Anterior cingulate cortex (tissue), 58 donors: ENCODE measurements at regions not wholly inside any gene's neighbourhood (a gene's known extent, or its start where the extent isn't known, plus 50 kb on each side); places are given as distances from the start of the nearest gene placed in this dataset.

Source experiments
- DNase-seq, 58 donors: peaks; one replicate each; lab custom pipeline; 2025; lab: John Stamatoyannopoulos, UW

GRCh38 chr7:114130866-114131265, 212.1 kb upstream of the PPP1R3A start:
- DNase-seq: no peak

DNA sequence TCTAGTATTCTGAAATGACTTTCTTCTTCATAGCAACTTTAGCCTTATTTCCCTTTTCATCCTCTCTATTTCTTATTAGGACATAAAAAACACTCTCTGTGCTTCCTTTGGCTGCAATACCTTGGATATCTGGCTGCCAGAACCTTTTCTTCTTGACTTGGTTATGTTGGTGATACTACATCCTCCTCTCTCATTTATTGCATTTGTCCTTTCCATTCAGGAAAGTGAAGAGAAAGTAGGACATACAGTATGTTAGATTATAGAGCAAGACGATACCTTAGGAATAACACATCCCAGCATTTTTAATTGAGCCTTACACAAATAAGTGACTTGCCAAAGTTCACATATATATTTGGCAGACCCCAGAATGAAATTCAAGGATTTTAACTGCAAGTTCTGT, 210.1 kb upstream of the PPP1R3A start:
- DNase-seq: no peak

DNA sequence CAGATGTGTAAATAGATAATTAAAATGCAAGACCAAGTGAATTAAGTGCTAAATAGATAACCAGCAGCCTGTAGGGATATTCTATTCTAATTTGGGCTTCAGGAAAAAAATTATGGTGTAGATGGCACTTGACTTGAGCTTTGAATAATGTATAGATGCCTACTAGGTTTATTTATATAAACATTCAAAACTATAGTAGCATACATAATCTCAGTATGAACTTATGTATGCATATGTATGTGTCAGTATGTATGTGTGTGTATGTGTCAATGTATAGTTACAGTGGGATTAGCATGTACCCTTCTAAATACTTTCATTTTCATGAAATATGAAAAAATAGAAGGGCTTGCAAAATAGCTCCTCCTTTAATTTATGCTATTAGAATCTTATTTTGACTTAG, 207.3 kb upstream of the PPP1R3A start:
- DNase-seq: no peak

DNA sequence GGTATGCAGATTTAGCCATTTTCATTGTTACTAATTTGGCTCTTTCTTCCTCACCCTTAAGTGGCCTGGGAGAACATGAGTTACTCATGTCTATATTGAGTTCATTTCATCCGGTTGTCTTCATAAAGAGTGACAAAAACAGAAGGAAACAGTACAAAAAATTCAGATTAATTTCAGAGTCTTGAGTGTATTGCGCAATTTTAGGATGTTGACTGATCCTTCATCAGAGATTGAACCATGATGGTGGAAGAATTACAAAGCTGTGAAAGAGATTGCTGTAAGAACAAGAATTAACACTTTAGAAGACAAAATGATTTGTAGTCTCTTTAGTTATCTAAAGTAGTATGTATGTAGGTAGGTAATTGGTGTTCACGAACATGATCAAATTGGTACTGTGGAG, 194.0 kb upstream of the PPP1R3A start:
- no peak for DNase-seq

DNA sequence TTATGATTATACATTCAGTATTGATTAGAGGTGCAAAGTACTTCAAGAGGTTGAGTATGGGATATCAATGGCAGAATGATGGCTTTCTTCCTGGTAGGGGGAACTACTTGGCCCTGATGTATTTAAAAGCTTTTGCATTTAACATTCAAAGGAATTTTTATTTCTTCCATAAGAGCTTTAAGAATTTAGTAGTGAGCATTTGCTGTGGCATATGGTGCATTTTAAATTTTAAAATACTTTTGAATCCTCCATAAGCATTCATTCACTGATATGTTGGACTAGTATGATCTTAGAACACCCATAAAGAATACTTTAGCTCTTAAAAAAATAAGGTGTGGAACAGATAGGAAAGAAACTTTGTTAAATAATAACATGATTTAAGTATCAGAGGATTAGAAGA, 191.9 kb upstream of the PPP1R3A start:
- no peak for DNase-seq

DNA sequence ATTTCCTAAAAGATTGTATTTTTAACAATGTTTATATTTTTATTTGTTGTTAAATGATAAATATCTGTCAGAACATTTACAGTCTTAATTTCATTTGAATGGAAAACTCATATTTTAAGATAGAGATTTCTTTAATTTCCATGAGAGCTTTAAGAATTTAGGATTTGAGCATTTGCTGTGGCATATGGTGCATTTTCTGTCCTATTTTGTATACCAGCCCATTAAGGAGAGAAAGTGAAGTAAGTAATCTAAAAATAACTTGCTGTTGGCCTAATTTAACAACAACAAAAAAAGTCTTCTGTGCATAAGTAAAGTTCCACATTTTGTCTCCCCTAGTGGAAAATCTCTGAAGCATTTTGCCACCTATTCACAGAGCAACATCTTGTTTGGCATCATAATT, 190.9 kb upstream of the PPP1R3A start:
- no peak for DNase-seq

DNA sequence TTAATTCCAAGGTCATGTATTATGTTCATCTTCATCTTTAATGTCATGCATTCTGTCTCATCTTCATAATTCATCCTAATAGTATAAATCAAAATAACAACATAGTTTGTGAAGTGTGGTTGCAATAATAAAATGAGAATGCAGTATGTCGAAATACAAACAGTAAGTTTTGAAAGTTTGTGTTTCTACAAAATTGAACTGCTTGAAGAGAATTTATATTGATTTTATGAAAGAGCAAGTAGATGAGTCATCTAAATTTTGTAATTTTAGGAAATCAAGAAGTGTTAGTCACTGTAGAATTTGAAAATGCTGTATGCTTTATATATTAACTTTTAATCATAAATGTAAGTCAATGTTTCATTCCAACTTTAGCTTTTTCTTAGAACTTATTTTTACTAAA, 190.5 kb upstream of the PPP1R3A start:
- DNase-seq: no peak

- DNase-seq: no peak
Measured at GRCh38 chr7:114108510-114108909, 189.7 kb upstream of the PPP1R3A start.

- no peak for DNase-seq
Measured at GRCh38 chr7:114107522-114107921, 188.7 kb upstream of the PPP1R3A start.

- DNase-seq: no peak
Measured at GRCh38 chr7:114104035-114104434, 185.2 kb upstream of the PPP1R3A start.

- DNase-seq: no peak
Measured at GRCh38 chr7:114102996-114103395, 184.2 kb upstream of the PPP1R3A start.

GRCh38 chr7:114102131-114102530, 183.3 kb upstream of the PPP1R3A start:
- no peak for DNase-seq

DNA sequence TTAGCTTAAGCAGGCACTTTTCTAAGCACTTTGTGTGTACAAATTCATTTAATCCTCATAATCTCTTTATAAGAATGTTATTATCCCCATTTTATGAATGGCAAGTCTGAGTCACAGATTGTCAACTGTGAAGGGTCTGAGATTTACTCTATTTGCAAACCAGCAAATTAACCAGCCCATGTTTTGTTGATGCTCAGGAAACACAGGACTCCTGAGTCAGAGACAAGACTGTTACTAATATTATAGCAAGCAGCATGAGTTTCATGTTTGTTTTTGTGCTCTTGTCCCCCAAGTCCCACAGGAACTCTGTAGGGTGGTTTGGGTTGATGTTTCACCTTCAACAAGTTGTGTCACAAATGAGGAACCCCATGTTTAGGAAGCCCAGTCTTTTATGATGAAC, 182.0 kb upstream of the PPP1R3A start:
- no peak for DNase-seq

DNA sequence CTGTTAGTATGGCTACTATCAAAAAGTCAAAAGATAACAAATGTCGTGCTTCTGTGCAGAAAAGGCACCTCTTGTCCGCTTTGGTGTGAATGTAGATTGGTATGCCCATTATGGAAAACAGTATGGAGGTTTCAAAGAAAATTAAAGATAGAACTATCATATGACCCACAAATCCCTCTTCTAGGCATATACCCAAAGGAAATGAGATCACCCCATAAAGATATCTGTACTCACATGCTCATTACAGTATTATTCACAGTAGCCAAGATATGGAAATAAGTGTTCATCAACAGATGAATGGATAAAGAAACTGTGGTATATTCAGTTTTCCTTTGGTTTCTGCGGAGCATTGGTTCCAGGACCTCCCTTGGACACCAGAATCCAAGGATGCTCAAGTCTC, 180.5 kb upstream of the PPP1R3A start:
- no peak for DNase-seq

GRCh38 chr7:114095885-114096284, 177.1 kb upstream of the PPP1R3A start:
- DNase-seq: no peak

DNA sequence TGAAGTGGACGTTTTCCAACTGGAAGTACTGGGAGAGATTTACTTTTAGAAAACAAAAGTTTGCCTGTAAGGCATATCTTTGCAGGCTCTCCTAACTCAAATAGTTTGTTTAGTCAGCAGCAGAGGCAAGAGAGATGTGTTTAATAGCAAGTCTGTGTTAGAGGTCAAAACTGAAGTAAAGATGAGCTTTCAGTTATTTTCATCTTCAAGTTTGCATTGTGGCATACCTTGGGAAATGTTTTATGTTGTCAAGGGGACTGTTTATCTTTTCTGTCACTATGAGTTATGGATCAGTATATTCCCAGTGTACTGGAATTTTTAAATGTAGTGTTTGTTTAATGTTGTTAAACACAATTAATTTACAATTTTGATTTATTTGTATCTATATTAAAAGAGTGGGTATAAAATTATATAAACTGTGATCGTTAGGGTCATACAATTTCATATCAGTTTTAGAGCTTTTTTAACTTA, 169.7 kb upstream of the PPP1R3A start:
- DNase-seq: no peak

DNA sequence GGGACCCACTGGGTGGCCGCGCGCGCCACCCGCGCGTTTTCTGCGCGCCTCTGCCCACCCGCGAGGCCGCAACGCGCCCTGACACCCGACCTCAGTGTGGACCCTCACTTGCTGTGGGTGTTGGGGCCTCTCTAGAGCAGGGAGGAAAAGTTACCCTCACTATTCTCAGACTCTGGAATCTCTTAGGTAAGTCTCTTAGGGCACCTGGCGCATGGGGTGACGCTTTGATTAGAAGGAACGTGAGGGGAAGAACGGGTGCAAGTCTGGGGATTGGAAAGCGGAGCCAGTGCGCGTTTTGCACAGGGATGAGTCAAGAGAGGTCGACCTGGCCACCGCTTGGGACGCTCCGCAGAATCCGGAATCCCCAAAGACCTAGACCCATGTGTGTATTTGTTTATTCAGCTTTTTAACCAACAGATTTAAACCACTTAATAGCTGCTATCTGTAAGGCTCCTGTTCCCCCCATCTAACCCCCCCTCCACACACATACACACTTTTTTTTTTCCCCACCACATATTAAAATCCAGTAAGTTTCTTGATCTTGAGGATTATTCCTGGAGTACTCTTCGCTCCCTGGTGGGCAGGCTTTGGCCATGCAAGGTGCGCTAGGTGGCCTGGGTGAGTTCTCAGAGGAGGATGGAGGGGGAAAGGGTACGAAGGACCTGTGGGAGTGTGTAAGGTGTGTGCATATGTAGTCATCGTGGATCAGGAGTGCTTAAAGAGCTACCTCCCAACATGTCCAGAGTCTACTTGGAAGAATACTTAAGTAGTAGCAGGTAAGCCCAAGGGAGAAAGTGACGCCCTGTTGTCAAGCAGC, 169.1 kb upstream of the PPP1R3A start:
- no peak for DNase-seq

- peak in 1 of 58 donors; percentile 6 for DNase-seq
Measured at GRCh38 chr7:114086914-114087652, 168.3 kb upstream of the PPP1R3A start.

DNA sequence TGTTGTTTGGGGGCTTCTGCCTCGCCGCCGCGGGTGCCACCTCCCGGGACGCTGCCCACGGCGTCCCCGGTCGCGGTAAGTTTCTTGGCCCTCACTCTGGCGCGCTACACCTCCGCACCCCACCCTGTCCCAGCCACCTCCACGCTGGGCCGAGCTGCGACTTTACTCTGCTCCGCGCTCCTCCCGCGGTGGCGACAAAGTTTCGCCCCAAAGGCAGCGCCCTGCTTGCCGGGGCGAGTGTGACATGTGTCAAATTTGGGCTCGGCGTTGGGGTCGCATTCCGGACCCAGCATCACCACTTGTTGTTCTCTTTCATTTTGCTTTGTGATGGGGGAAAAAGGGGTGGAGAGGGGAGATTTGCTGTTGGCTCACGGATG, 167.7 kb upstream of the PPP1R3A start:
- DNase-seq: peak in 1 of 58 donors; percentile 5

DNA sequence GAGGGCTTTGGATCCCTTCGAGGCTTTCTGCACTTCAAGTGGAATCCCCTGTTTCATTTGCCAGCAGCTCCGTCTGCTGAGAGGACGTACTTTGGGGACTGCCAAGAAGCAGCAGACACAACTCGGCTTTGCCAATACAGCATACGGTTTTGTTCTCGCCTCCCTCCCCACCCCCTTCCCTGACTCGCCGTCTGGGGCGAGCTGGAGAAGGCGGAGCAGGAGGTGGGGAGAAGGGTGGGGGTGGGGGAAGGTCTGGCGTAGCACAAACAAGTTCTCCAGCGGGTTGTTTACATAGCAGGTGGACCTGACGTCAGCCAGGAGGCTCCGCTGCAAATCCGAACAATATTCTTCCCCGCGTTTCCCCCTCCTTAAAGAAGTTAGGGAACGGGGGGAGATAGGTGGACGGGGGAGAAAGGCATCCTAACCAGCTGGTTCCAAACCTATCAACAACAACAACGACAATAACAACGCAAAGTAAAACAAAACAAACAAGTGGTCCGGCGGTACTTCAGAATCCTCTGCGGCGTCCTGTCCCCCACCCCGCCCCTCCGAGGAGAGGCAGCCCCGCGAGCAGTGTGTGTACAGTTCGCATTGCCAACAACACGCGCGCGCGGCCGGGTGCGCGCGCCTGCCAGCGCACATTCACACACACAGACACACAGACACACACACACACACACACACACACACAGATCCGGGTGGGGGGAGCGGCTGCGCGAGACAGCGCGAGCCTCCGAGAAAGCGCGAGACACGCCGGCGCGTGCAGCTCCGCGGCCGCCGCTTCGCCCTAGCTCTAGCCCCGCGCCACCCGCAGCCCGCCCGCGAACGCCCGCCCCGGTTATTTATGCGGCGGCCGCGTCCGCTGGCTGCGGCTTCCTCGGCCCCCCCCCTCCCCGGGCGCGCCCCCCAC, 167.0 kb upstream of the PPP1R3A start:
- DNase-seq: peak in 34 of 58 donors; percentile 20 to 76 (median 48)

DNA sequence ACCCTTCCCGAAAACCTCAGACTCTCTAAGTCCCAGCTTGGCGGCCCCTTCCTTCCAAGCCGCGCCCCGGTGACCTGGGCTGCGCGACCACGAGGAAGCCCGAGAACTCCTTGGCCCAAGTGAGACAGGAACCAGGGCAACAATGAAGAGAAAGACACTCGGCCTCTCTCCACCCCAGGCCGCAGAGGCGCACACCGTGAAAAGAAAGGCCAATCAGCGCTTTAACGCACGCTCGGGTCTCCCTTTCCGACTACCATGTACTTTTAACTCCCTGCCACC, 166.4 kb upstream of the PPP1R3A start:
- DNase-seq: peak in 1 of 58 donors; percentile 23
